Endothelial cell of umbilical vein (primary cell): ENCODE measurements at regions not wholly inside any gene's neighbourhood (a gene's known extent, or its start where the extent isn't known, plus 50 kb on each side); places are given as distances from the start of the nearest gene placed in this dataset.

Experiments
- BruUV-seq: library from RNA; stranded (reverse); fragments of 400-500 nt; replicated peaks from 2 replicates; lab custom pipeline; 2021; lab: Mats Ljungman, UMichigan
- CTCF ChIA-PET: fragments of 300-600, 350-600 bp; sonication (Branson Sonifier 250); formaldehyde crosslinking; loops from one replicate; lab custom pipeline; 2021; ENCODE audit warnings: antibody characterized with exemption, inconsistent platforms; lab: Charles Lee
- POLR2A ChIA-PET: fragments of 300-600, 350-600 bp; sonication (Branson Sonifier 250); formaldehyde crosslinking; loops from one replicate; lab custom pipeline; 2021; ENCODE audit warnings: antibody characterized with exemption, inconsistent platforms; lab: Charles Lee
- DNase-seq: peaks from one replicate; pipeline ENCODE4 v3.0.0-alpha.2; 2011; ENCODE audit warnings: low read depth, low spot score
- FAIRE-seq: peaks from 2 replicates; lab custom pipeline; 2011; peaks lifted over from hg19 to GRCh38; lab: Jason Lieb, UNC
- H2AFZ ChIP-seq: 2 replicates; pipeline ENCODE4 v1.6.0; 2012; ENCODE audit warnings: low read depth, low read length, control low read depth, inconsistent platforms
- H3K27ac ChIP-seq: 2 replicates; pipeline ENCODE4 v1.5.1; 2011; ENCODE audit warnings: low read depth, mild to moderate bottlenecking, control low read depth, low read length, moderate library complexity; ENCODE audit not compliant: insufficient read depth
- H3K27me3 ChIP-seq, 2 experiments: 2 replicates each; pipeline versions ENCODE4 v1.6.0 to v1.6.1; 2011; ENCODE audit warnings: low read length in 2 of 2, mixed read lengths in 1 of 2; ENCODE audit not compliant: control insufficient read depth in 2 of 2, insufficient read depth in 2 of 2
- H3K36me3 ChIP-seq, 2 experiments: 2 replicates in 1 of 2; 3 replicates in 1 of 2; pipeline ENCODE4 v1.5.1; 2011; ENCODE audit warnings: low read length in 2 of 2, mild to moderate bottlenecking in 1 of 2, moderate library complexity in 1 of 2; ENCODE audit not compliant: control insufficient read depth in 2 of 2, insufficient read depth in 2 of 2; ENCODE audit errors: extremely low read depth in 1 of 2
- H3K4me1 ChIP-seq: 3 replicates; pipeline ENCODE4 v1.5.1; 2011; ENCODE audit warnings: mild to moderate bottlenecking, low read length; ENCODE audit not compliant: control insufficient read depth, insufficient read depth; ENCODE audit errors: extremely low read depth
- H3K4me2 ChIP-seq: 2 replicates; pipeline ENCODE4 v1.6.1; 2011; ENCODE audit warnings: low read length, control low read depth, mixed read lengths; ENCODE audit not compliant: insufficient read depth
- H3K4me3 ChIP-seq, 3 experiments: fragments of 200-600 bp in 1 of 3; sonication (generic), shearing (Covaris generic) in 1 of 3; replicated peaks in 1 of 3; 2 replicates each; pipeline ENCODE4 v1.5.1; 2011 to 2016; ENCODE audit warnings: control low read depth in 3 of 3, low read length in 3 of 3, mild to moderate bottlenecking in 2 of 3, inconsistent platforms in 1 of 3, low read depth in 1 of 3, moderate library complexity in 1 of 3; ENCODE audit not compliant: insufficient read depth in 1 of 3
- H3K79me2 ChIP-seq: 2 replicates; pipeline ENCODE4 v1.6.0; 2012; ENCODE audit warnings: low read length, inconsistent platforms; ENCODE audit not compliant: control insufficient read depth, insufficient read depth
- H3K9ac ChIP-seq: replicated peaks from 2 replicates; pipeline ENCODE3; 2011; ENCODE audit warnings: low read length, control low read depth; ENCODE audit not compliant: insufficient read depth; ENCODE audit errors: extremely low read depth
- H3K9me1 ChIP-seq: replicated peaks from 3 replicates; pipeline ENCODE4 v1.6.0; 2011; ENCODE audit warnings: mild to moderate bottlenecking, low read length; ENCODE audit not compliant: control insufficient read depth, insufficient read depth; ENCODE audit errors: extremely low read depth
- H3K9me3 ChIP-seq: replicated peaks from 2 replicates; pipeline ENCODE4 v1.5.1; 2012; ENCODE audit warnings: low read length, inconsistent platforms; ENCODE audit not compliant: control insufficient read depth, insufficient read depth
- H4K20me1 ChIP-seq: replicated peaks from 2 replicates; pipeline ENCODE3; 2011; ENCODE audit warnings: mild to moderate bottlenecking, low read length; ENCODE audit not compliant: control insufficient read depth, insufficient read depth; ENCODE audit errors: extremely low read depth
- EZH2 ChIP-seq: IDR thresholded peaks from 2 replicates; pipeline ENCODE4 v1.6.1; 2012; ENCODE audit warnings: borderline replicate concordance, low read depth, mild to moderate bottlenecking, moderate library complexity, low read length, inconsistent platforms; ENCODE audit not compliant: severe bottlenecking
- FOS ChIP-seq: IDR thresholded peaks from 2 replicates; pipeline ENCODE4 v1.6.1; 2011; ENCODE audit warnings: mild to moderate bottlenecking, low read length, moderate library complexity, borderline replicate concordance; ENCODE audit not compliant: insufficient read depth
- GATA2 ChIP-seq: IDR thresholded peaks from 2 replicates; pipeline ENCODE4 v1.7.0; 2011; ENCODE audit warnings: low read depth, mild to moderate bottlenecking, moderate library complexity, mixed read lengths, low read length; ENCODE audit not compliant: insufficient read length, insufficient read depth
- JUN ChIP-seq: IDR thresholded peaks from 2 replicates; pipeline ENCODE4 v1.6.1; 2011; ENCODE audit warnings: borderline replicate concordance, low read depth; ENCODE audit not compliant: insufficient read length, insufficient read depth
- MYC ChIP-seq: IDR thresholded peaks from one replicate; pipeline ENCODE4 v1.6.1; 2011; ENCODE audit warnings: mild to moderate bottlenecking, low read depth, low read length
- POLR2A ChIP-seq: IDR thresholded peaks from 2 replicates; pipeline ENCODE4 v1.6.1; 2012; ENCODE audit warnings: low read depth, mild to moderate bottlenecking, control low read depth, low read length
- POLR2AphosphoS5 ChIP-seq: IDR thresholded peaks from 2 replicates; pipeline ENCODE4 v1.6.1; 2012; ENCODE audit warnings: low read depth, mild to moderate bottlenecking, control low read depth, low read length, moderate library complexity; ENCODE audit not compliant: insufficient read depth
- dilution Hi-C: fragments of 300-500 bp; cut with MboI; formaldehyde crosslinking; loops from one replicate; pipeline ENCODE4 v1.15.0; 2019; ENCODE audit warnings: low sequenced_read_pairs; ENCODE audit not compliant: extremely low pct_ligation_motif_present
- intact Hi-C: fragments of 100-400 bp; cut with micrococcal nuclease; formaldehyde crosslinking; loops from one replicate; pipeline ENCODE4 v1.10.0; 2022
- TF ChIP-seq, protein P1 (sequence below): IDR thresholded peaks from 2 replicates; pipeline ENCODE4 v1.6.1; 2011; ENCODE audit not compliant: insufficient read depth, insufficient read length
- TF ChIP-seq, protein P2 (sequence below), 2 donors: IDR thresholded peaks; 1 replicate in 1 of 2; 2 replicates in 1 of 2; pipeline ENCODE4 v1.5.1; 2011; ENCODE audit warnings: low read length in 2 of 2, mild to moderate bottlenecking in 2 of 2, moderate library complexity in 2 of 2, control low read depth in 1 of 2, inconsistent platforms in 1 of 2, low read depth in 1 of 2; ENCODE audit not compliant: insufficient read depth in 1 of 2; ENCODE audit errors: extremely low read depth in 1 of 2

DNA sequence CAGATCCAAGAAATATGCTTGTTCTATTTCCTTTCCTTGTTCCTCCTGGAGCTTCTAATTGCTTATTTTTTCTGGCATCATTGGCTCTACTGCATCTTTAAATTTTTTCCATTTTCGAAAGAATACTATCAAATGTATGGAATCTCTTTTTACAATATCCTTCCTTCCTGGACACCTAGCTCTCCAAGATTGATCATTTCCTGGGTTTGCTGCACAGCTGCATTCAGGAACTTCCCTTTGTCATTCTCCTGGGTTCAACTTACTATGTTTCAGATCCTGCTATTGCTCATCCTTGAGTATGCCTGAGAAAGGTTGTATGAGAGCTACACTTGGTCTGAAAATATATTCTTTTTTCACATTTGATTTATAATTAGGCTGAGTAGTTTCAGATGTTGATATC, 73.7 kb upstream of the ERCC6L2 start:
- peak overlapping the region; percentile 47 for H2AFZ ChIP-seq
- dilution Hi-C loops: no loop called here
- no peaks in the 10 kb centered on the region for H3K9me3 ChIP-seq
- no peaks in the 10 kb centered on the region for H3K36me3 ChIP-seq
- H4K20me1 ChIP-seq: no peaks in the 10 kb centered on the region
- intact Hi-C loops: loop anchor here (1.0 to 5.0 kb wide), 4 partner anchors 7 to 174 kb away; no protein-coding TSS in a partner anchor
- ChIA-PET CTCF (interaction anchor here (0.8 to 1.4 kb wide), 7 partner anchors 12 to 260 kb away, joined by 3 to 11 read pairs (median 4); partner anchors contain the start of gene ERCC6L2), POLR2A (interaction anchor here (1.0 kb wide), 1 partner anchor 73 kb away, joined by 4 read pairs; the partner anchor contains the start of gene ERCC6L2)
- peak overlapping the region; percentile 70 for H3K4me2 ChIP-seq
- no TSS peak for BruUV-seq
- FAIRE-seq (peak; percentile 85), DNase-seq (peak; percentile 67)
- no peaks in the 10 kb centered on the region for H3K79me2 ChIP-seq
- no peaks in the 10 kb centered on the region for H3K27me3 ChIP-seq
- H3K4me1 ChIP-seq: peaks cover 25% of the 10 kb centered on the region
- no peaks in the 10 kb centered on the region for H3K9me1 ChIP-seq
- TF ChIP-seq, protein P1, sequence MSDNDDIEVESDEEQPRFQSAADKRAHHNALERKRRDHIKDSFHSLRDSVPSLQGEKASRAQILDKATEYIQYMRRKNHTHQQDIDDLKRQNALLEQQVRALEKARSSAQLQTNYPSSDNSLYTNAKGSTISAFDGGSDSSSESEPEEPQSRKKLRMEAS: no peak
- TF ChIP-seq JUN (peak; percentile 79), POLR2AphosphoS5 (peak; percentile 89), FOS (peak; percentile 91), MYC (no peak), EZH2 (no peak), GATA2 (peak; percentile 96), POLR2A (no peak)
- TF ChIP-seq, protein P2, sequence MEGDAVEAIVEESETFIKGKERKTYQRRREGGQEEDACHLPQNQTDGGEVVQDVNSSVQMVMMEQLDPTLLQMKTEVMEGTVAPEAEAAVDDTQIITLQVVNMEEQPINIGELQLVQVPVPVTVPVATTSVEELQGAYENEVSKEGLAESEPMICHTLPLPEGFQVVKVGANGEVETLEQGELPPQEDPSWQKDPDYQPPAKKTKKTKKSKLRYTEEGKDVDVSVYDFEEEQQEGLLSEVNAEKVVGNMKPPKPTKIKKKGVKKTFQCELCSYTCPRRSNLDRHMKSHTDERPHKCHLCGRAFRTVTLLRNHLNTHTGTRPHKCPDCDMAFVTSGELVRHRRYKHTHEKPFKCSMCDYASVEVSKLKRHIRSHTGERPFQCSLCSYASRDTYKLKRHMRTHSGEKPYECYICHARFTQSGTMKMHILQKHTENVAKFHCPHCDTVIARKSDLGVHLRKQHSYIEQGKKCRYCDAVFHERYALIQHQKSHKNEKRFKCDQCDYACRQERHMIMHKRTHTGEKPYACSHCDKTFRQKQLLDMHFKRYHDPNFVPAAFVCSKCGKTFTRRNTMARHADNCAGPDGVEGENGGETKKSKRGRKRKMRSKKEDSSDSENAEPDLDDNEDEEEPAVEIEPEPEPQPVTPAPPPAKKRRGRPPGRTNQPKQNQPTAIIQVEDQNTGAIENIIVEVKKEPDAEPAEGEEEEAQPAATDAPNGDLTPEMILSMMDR (IDR thresholded peaks at IDR 0.05; ENCODE audit: extremely low read depth in 1 of 2, insufficient read depth in 1 of 2, low read depth in 1 of 2, low read length in 2 of 2): no peak
- H3K27ac ChIP-seq: peak overlapping the region; percentile 59
- peak overlapping the region in 1 of 3 experiments; percentile 12 for H3K4me3 ChIP-seq
- H3K9ac ChIP-seq: peak overlapping the region; percentile 4
